ENCODE measurements at regions not wholly inside any gene's neighbourhood (a gene's known extent, or its start where the extent isn't known, plus 50 kb on each side); places are given as distances from the start of the nearest gene placed in this dataset.

- peak overlapping the region in 1 of 2 experiments; percentile 50; a peak in 1 of 4 replicates for H3K27ac ChIP-seq (ENCODE audit: low read depth in 2 of 2, low read length in 1 of 2)
- H3K4me1 ChIP-seq (ENCODE audit: control insufficient read depth in 1 of 2, insufficient read depth in 2 of 2, low read depth in 1 of 2, low read length in 1 of 2), result no peaks in the 10 kb centered on the region; a peak in 1 of 4 replicates
- 53% methylated on average over 9 of the region's 9 CpGs for WGBS (ENCODE audit: low lambda C conversion rate)
- TF ChIP-seq SIN3A (IDR thresholded peaks at IDR 0.05; ENCODE audit: borderline replicate concordance, low read depth, low read length) (no peak), USF1 (IDR thresholded peaks at IDR 0.05; ENCODE audit: borderline replicate concordance, low read depth) (no peak), MXI1 (IDR thresholded peaks at IDR 0.05; ENCODE audit: low read depth, low read length) (no peak), TEAD4 (IDR thresholded peaks at IDR 0.05; ENCODE audit: borderline replicate concordance, insufficient read depth) (no peak), YY1 (IDR thresholded peaks at IDR 0.05; ENCODE audit: low read depth) (no peak), ELF1 (IDR thresholded peaks at IDR 0.05) (no peak), RCOR1 (IDR thresholded peaks at IDR 0.05; ENCODE audit: low read length) (no peak), ZBTB33 (IDR thresholded peaks at IDR 0.05; ENCODE audit: borderline replicate concordance, low read depth) (no peak), EP300 (IDR thresholded peaks at IDR 0.05; ENCODE audit: borderline replicate concordance in 1 of 2, low read depth in 1 of 2, low read length in 1 of 2) (no peak), REST (IDR thresholded peaks at IDR 0.05; ENCODE audit: low read depth, low read length) (no peak), FOSL2 (IDR thresholded peaks at IDR 0.05; ENCODE audit: borderline replicate concordance, low read depth) (no peak), EZH2phosphoT487 (IDR thresholded peaks at IDR 0.05; ENCODE audit: borderline replicate concordance, low read depth) (no peak), FOXM1 (IDR thresholded peaks at IDR 0.05; ENCODE audit: low read depth) (no peak)
- TF ChIP-seq, protein P1, sequence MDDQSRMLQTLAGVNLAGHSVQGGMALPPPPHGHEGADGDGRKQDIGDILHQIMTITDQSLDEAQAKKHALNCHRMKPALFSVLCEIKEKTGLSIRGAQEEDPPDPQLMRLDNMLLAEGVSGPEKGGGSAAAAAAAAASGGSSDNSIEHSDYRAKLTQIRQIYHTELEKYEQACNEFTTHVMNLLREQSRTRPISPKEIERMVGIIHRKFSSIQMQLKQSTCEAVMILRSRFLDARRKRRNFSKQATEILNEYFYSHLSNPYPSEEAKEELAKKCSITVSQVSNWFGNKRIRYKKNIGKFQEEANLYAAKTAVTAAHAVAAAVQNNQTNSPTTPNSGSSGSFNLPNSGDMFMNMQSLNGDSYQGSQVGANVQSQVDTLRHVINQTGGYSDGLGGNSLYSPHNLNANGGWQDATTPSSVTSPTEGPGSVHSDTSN (IDR thresholded peaks at IDR 0.05), result no peak
- TF ChIP-seq, protein P2, sequence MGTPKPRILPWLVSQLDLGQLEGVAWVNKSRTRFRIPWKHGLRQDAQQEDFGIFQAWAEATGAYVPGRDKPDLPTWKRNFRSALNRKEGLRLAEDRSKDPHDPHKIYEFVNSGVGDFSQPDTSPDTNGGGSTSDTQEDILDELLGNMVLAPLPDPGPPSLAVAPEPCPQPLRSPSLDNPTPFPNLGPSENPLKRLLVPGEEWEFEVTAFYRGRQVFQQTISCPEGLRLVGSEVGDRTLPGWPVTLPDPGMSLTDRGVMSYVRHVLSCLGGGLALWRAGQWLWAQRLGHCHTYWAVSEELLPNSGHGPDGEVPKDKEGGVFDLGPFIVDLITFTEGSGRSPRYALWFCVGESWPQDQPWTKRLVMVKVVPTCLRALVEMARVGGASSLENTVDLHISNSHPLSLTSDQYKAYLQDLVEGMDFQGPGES (IDR thresholded peaks at IDR 0.05; ENCODE audit: low read depth, low read length), result no peak
- H3K9ac ChIP-seq, result no peak overlapping the region; the same call in 1 of the 2 replicates
- H3K79me2 ChIP-seq (ENCODE audit: insufficient read depth), result no peaks in the 10 kb centered on the region
- H3K36me3 ChIP-seq (replicated peaks in 1 of 2; ENCODE audit: control insufficient read depth in 1 of 2, insufficient read depth in 2 of 2, low read length in 1 of 2), result no peaks in the 10 kb centered on the region
- no peaks in the 10 kb centered on the region for H3K9me3 ChIP-seq
- H3K9me2 ChIP-seq, result no peaks in the 10 kb centered on the region
- no peaks in the 10 kb centered on the region for H3K27me3 ChIP-seq (ENCODE audit: insufficient read depth)
- H2AFZ ChIP-seq (ENCODE audit: low read depth), result no peak overlapping the region; the same call in 1 of the 2 replicates
- no peak for DNase-seq
- H4K20me1 ChIP-seq (ENCODE audit: insufficient read depth), result no peaks in the 10 kb centered on the region
- ChIA-PET CTCF (no interaction called here), POLR2A (no interaction called here)
- no peak overlapping the region for H3K4me3 ChIP-seq (ENCODE audit: low read depth in 2 of 2, low read length in 1 of 2)
- no peak overlapping the region for H3K4me2 ChIP-seq
- H3F3A ChIP-seq (replicated peaks; ENCODE audit: insufficient read depth), result peaks cover 7% of the 10 kb centered on the region
Measured at GRCh38 chr12:77591959-77592743, 238.5 kb upstream of the NAV3 start.
